HuH-7.5 (cell line): ENCODE measurements at regions not wholly inside any gene's neighbourhood (a gene's known extent, or its start where the extent isn't known, plus 50 kb on each side); places are given as distances from the start of the nearest gene placed in this dataset.
"Not testable (repeated sequence)": the region's sequence is repeated elsewhere in the genome, so short reads cannot be mapped to it uniquely, and the experiment has no call there.

Source experiments
- DNase-seq: peaks from one replicate; pipeline ENCODE4 v3.0.0; 2011; ENCODE audit warnings: low spot score

GRCh38 chr11:42770444-42771065 is 541.2 kb upstream of the API5 start:
- peak; percentile 6 for DNase-seq

DNA sequence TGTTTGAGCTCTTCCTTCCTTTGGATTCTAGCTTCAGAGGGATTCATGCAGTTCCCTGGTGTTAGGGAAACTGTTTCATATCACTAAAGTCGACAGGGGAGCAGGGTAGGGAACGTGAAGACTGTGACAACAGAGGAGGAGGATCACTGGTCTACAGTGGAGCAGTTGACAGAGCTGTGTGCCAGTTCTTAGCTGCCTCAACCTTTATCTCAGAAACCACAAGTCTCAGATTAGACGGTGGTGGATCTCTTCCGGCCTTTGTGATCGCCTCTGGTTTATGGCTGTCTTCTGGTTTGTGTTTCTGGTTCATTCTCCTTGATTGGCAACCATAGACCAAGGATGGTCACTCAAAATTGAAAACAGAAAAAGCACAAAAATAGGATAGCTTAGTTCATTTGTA is 538.9 kb upstream of the API5 start:
- no peak for DNase-seq

- no peak for DNase-seq
Observed at GRCh38 chr11:42773729-42774128, 538.1 kb upstream of the API5 start.

DNA sequence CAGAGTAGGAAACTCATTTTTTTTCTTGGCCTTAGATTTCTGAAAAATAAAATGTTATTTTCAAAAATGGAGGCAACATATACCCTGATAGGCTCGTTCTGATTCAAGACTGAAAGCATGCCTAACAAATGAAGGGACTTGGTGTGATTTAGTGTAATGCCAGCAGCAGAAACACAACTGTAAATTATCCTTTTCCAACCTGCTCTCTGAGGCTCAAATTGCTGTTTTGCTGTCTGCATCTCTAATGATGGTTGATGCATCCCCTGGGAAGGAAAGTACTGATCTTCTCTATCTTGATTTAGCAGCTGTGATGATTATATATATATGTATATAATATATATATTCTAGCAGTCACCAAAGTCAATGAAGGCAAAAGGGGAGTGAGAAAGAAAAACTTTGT is 537.2 kb upstream of the API5 start:
- DNase-seq: no peak

DNA sequence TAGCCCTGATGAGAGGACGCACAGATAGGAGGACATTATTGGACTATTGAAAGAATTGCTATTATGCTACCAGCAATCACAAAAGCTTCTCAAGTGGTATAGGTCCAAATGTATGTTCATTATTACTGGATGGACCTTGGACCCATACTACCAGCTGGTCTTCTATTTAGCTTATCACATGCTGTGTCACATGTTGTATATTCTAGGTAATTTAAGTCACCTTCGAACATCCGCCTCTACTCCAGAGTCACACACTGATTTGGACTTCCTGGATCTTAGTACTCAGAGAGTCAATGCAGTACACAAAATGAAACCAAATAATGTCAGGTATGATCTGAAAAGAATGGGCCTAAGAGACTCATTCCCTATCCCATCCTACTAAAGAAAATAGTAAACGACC is 534.0 kb upstream of the API5 start:
- no peak for DNase-seq

DNA sequence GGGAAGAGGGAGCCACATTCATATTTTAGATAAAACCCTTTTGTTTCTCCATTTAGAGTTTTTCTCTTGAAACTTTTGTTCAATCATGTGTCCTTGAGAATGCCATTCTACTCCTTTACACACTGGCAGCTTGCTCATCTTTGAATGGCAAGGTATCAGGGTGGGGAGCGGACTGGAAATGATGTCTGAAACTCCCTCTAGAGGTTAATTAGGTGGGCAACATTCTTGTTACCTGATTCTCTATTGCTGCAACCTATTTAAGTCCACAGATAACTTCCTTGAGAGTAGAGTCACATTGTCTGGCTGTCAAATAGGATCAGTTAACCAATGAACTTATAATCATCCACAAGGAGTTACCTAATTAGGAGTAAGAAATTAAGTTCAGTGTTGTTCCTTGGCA is 533.6 kb upstream of the API5 start:
- DNase-seq: no peak

- no peak for DNase-seq
Observed at GRCh38 chr11:42779555-42779954, 532.2 kb upstream of the API5 start.

- no peak for DNase-seq
Observed at GRCh38 chr11:42786981-42787380, 524.8 kb upstream of the API5 start.

- not testable (repeated sequence) for DNase-seq
Observed at GRCh38 chr11:42795483-42795882, 516.3 kb upstream of the API5 start.

- no peak for DNase-seq
Observed at GRCh38 chr11:42800041-42800440, 511.8 kb upstream of the API5 start.

DNA sequence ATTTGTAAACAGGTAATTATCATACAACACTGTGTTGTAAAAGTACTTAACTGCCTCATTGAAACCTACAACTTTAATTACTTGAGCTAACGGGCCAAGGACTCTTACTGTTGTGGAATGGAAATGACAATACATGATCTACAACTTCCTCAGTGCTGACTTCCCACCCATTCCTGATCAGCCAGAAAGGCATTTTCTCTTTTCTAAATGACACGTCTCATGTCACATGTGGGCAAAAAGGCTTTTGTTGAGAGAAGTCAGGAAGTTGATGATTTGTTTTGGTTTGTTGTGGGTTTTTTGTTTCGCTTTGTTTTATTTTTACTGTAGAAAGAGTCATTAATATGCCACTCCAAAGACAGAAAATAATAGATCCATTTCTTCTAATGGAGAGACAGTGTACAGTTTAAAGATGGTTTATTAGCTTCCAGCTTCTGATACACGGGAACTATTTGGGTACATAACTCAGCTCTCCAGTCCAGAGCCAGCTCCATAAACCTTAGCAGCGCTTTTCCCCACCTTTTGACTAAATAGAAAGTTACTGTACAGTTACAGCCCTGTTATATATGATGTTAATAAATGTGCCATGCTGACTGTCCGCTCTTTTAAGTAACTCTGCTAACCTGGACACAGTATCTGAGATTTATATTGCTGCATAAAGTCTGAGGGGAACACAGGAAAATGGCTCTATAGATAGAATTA is 509.4 kb upstream of the API5 start:
- DNase-seq: no peak

- DNase-seq: no peak
Observed at GRCh38 chr11:42806191-42806590, 505.6 kb upstream of the API5 start.

- no peak for DNase-seq
Observed at GRCh38 chr11:42812361-42812760, 499.4 kb upstream of the API5 start.

DNA sequence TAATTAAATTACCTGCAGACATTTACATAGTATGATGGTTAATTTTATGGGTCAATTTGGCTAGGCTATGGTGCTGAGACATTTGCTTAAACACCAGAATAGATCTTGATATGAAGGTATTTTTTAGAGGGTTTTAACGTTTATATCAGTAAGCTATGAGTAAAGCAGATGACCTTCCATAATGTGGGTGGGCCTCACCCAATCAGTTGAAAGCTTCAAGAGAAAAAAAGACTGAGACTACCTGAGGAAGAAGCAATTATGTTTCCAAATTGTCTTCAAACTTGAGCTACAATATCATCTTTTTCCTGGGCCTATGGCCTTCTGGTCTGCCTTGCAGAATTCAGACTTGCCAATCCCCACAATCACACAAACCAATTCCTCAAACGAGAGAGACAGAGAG is 498.8 kb upstream of the API5 start:
- no peak for DNase-seq

DNA sequence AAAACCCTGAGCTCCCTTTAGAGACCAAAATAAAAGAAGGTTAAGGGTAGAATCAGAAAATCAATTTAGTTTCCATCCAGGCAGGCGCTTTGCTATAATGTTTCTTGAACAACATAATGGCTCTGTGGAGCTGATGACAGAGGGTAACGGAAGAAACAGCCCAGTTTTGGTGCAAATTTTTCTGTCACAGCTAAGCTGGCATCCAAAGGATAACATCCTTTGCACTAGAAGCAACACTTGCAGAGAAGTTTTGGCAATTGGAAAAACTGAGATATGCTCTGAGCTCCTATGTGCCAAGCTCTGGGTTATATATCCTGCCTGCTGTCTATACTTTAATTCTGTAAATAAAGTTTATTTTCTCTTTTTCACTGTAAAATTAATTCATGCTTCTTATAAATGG is 495.3 kb upstream of the API5 start:
- no peak for DNase-seq

- DNase-seq: no peak
Observed at GRCh38 chr11:42819126-42819525, 492.7 kb upstream of the API5 start.

- DNase-seq: not testable (repeated sequence)
Observed at GRCh38 chr11:42822188-42822587, 489.6 kb upstream of the API5 start.

GRCh38 chr11:42823546-42823945 is 488.2 kb upstream of the API5 start:
- DNase-seq: no peak

GRCh38 chr11:42824067-42824466 is 487.7 kb upstream of the API5 start:
- DNase-seq: no peak

DNA sequence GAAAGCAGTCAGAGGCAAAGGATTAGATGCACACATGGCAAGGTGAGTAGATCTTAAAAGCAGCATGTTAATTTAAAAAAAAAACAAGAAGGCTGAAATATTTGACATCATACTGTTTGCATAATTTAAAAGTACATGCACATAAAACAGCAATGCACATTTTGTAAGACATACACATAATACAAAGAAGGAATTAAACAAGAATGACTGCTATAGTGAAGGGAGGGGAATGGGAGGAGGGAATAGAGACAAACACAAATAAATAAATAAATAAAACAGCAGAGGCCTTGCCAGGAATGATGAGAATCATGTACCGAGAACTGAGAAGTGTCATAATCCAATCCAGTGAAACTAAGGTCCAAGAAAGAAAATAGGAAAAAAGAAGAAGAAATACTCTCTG is 486.2 kb upstream of the API5 start:
- DNase-seq: no peak

- DNase-seq: no peak
Observed at GRCh38 chr11:42827845-42828244, 484.0 kb upstream of the API5 start.

DNA sequence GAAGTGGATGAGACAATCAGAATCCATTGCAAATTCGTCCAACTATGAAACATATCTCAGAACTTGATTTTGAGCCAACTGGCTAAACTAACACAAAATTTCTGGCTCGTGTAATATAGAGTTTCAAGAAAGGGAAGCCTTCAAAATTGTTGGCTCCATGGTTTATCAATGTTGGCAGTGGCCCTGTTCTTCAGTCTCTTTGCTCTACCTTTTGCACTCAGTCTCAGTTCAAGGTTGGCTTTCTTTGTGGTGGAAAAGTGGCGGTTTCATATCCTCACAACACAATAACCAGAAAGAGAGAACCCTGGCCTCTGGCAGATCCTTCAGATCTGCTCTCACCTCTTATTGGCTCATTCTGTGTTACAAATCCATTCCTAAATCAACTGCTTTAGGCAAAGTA is 473.8 kb upstream of the API5 start:
- DNase-seq: no peak

- no peak for DNase-seq
Observed at GRCh38 chr11:42840176-42840829, 471.5 kb upstream of the API5 start.

DNA sequence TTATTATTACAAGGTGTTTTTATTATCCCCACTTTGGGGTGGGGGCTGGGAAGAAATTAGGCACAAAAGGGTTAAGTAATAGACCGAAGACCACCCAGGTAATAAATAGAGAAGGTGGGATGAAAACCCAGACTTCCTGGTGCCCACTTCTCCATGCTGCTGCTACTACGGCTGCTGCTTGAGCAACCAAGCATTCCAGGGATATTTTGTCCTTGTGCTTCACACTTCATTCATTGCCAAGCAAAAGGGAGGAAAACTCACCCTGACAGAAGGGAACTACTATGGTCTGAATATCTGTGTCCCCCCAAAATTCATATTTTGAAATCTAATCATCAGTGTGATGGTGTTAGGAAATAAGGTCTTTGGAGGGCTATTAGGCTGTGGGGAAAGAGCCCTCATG is 470.9 kb upstream of the API5 start:
- DNase-seq: no peak
